ENCODE measurements at regions not wholly inside any gene's neighbourhood (a gene's known extent, or its start where the extent isn't known, plus 50 kb on each side); places are given as distances from the start of the nearest gene placed in this dataset.

- H3K27ac ChIP-seq: no peak overlapping the region
- H3K4me3 ChIP-seq: no peak overlapping the region
- no peaks in the 10 kb centered on the region for H3K4me1 ChIP-seq
- no peaks in the 10 kb centered on the region for H3K36me3 ChIP-seq
- no peaks in the 10 kb centered on the region for H3K27me3 ChIP-seq
- no peak for DNase-seq (ENCODE audit: low spot score in 2 of 2)
- H3K9me3 ChIP-seq: no peaks in the 10 kb centered on the region
- TF ChIP-seq EP300 (IDR thresholded peaks at IDR 0.05) (no peak), CTCF (IDR thresholded peaks at IDR 0.05) (no peak)
- WGBS: 67% methylated on average over 4 of the region's 4 CpGs
Measured at GRCh38 chr6:21747441-21747840, 153.9 kb downstream of the SOX4 start.

- Histone ChIP-seq H3K36me3 (no peaks in the 10 kb centered on the region), H3K27me3 (no peaks in the 10 kb centered on the region), H3K27ac (no peak overlapping the region), H3K4me1 (no peaks in the 10 kb centered on the region), H3K4me3 (no peak overlapping the region), H3K9me3 (no peaks in the 10 kb centered on the region)
- no peak for TF ChIP-seq POLR2A (IDR thresholded peaks at IDR 0.05)
- TF ChIP-seq CTCF (IDR thresholded peaks at IDR 0.05): no peak
- TF ChIP-seq EP300 (IDR thresholded peaks at IDR 0.05): no peak
- no peak for TF ChIP-seq POLR2AphosphoS5 (IDR thresholded peaks at IDR 0.05)
- WGBS: 59% methylated on average over 3 of the region's 3 CpGs
- no peak for DNase-seq (ENCODE audit: low spot score in 2 of 2)
Measured at GRCh38 chr6:21748343-21749056, 154.9 kb downstream of the SOX4 start.

GRCh38 chr6:21749754-21750153 lies 156.2 kb downstream of the SOX4 start:
- Histone ChIP-seq H3K4me3 (no peak overlapping the region), H3K9me3 (no peaks in the 10 kb centered on the region), H3K27ac (no peak overlapping the region), H3K36me3 (no peaks in the 10 kb centered on the region), H3K27me3 (no peaks in the 10 kb centered on the region), H3K4me1 (no peaks in the 10 kb centered on the region)
- TF ChIP-seq POLR2A (IDR thresholded peaks at IDR 0.05) (no peak), POLR2AphosphoS5 (IDR thresholded peaks at IDR 0.05) (no peak), EP300 (IDR thresholded peaks at IDR 0.05) (no peak), CTCF (IDR thresholded peaks at IDR 0.05) (no peak)
- DNase-seq (ENCODE audit: low spot score in 2 of 2): no peak
- 93% methylated on average over 2 of the region's 2 CpGs for WGBS

- DNase-seq (ENCODE audit: low spot score in 2 of 2): no peak
- H3K27ac ChIP-seq: no peak overlapping the region
- H3K4me3 ChIP-seq: no peak overlapping the region
- H3K4me1 ChIP-seq: no peaks in the 10 kb centered on the region
- TF ChIP-seq CTCF (IDR thresholded peaks at IDR 0.05) (no peak), EP300 (IDR thresholded peaks at IDR 0.05) (no peak), POLR2A (IDR thresholded peaks at IDR 0.05) (no peak), POLR2AphosphoS5 (IDR thresholded peaks at IDR 0.05) (no peak)
- WGBS: 82% methylated on average over 1 of the region's 1 CpG
- H3K9me3 ChIP-seq: no peaks in the 10 kb centered on the region
- no peaks in the 10 kb centered on the region for H3K27me3 ChIP-seq
- no peaks in the 10 kb centered on the region for H3K36me3 ChIP-seq
Measured at GRCh38 chr6:21750575-21750974, 157.0 kb downstream of the SOX4 start.

GRCh38 chr6:21751608-21752007 lies 158.1 kb downstream of the SOX4 start:
- no peak for TF ChIP-seq CTCF (IDR thresholded peaks at IDR 0.05)
- TF ChIP-seq POLR2A (IDR thresholded peaks at IDR 0.05): no peak
- no peak for TF ChIP-seq POLR2AphosphoS5 (IDR thresholded peaks at IDR 0.05)
- no peak for TF ChIP-seq EP300 (IDR thresholded peaks at IDR 0.05)
- no peak for DNase-seq (ENCODE audit: low spot score in 2 of 2)
- Histone ChIP-seq H3K9me3 (no peaks in the 10 kb centered on the region), H3K4me3 (no peak overlapping the region), H3K4me1 (no peaks in the 10 kb centered on the region), H3K36me3 (no peaks in the 10 kb centered on the region), H3K27ac (no peak overlapping the region), H3K27me3 (no peaks in the 10 kb centered on the region)
- WGBS: 90% methylated on average over 6 of the region's 6 CpGs

Data from suprapubic skin (tissue), 4 donors.